ENCODE measurements at regions not wholly inside any gene's neighbourhood (a gene's known extent, or its start where the extent isn't known, plus 50 kb on each side); places are given as distances from the start of the nearest gene placed in this dataset.
A peak's percentile ranks its signal among the peaks of the same experiment; 100 is the strongest.

DNA sequence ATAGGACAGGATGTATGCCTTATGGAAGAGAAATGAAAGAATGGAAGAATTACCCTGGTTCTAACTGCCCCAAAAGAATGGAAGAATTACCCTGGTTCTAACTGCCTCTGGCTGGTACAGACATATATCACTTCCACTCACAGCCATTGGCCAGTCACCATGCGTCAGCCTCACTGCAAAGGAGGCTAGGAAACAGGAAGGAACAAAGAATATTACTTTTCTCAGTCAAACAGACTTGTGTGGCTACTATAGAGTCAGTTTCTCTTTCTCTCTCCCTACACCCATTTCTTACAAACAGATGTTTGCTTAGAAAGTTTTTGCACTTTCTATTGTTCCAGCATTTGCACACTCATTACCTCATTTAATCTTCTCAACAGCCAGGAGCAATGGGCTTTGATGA lies 1111.1 kb upstream of the KLHL29 start:
- no peak for FAIRE-seq
- TF ChIP-seq POU2F2 (IDR thresholded peaks at IDR 0.05; ENCODE audit: low read depth, low read length) (no peak), TAF1 (IDR thresholded peaks at IDR 0.05; ENCODE audit: low read depth, low read length) (no peak), PAX5 (IDR thresholded peaks at IDR 0.05; ENCODE audit: insufficient read depth, low read length, severe bottlenecking) (no peak), POLR2A (IDR thresholded peaks at IDR 0.05; ENCODE audit: low read depth, low read length) (no peak), SPI1 (IDR thresholded peaks at IDR 0.05; ENCODE audit: low read depth, low read length) (no peak), POLR2AphosphoS5 (IDR thresholded peaks at IDR 0.05; ENCODE audit: low read depth, low read length) (no peak)
- no peak for DNase-seq (ENCODE audit: insufficient read length, low spot score)

DNA sequence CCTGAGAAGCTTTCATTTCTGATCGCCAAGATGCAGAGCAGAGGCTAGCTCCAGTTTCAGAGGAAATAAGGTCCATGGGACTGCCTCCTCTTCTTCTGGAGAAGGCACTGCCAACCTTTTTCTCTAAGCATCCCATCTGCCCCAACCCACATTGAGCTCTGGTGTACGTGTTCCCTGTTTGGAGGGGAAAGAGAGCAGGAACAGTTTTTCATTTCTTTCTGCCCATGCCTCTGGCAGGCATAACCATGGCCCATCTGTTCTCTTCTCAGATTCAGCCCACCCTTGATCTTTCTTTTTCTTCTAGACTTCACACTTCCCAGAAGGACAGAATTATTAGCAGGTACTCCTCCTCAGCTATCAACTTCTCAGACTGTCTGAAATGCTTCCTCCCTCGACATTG lies 1110.3 kb upstream of the KLHL29 start:
- DNase-seq (ENCODE audit: insufficient read length, low spot score): no peak
- TF ChIP-seq POLR2AphosphoS5 (IDR thresholded peaks at IDR 0.05; ENCODE audit: low read depth, low read length) (no peak), POLR2A (IDR thresholded peaks at IDR 0.05; ENCODE audit: low read depth, low read length) (no peak), TAF1 (IDR thresholded peaks at IDR 0.05; ENCODE audit: low read depth, low read length) (no peak), SPI1 (IDR thresholded peaks at IDR 0.05; ENCODE audit: low read depth, low read length) (no peak), POU2F2 (IDR thresholded peaks at IDR 0.05; ENCODE audit: low read depth, low read length) (no peak), PAX5 (IDR thresholded peaks at IDR 0.05; ENCODE audit: insufficient read depth, low read length, severe bottlenecking) (no peak)

DNA sequence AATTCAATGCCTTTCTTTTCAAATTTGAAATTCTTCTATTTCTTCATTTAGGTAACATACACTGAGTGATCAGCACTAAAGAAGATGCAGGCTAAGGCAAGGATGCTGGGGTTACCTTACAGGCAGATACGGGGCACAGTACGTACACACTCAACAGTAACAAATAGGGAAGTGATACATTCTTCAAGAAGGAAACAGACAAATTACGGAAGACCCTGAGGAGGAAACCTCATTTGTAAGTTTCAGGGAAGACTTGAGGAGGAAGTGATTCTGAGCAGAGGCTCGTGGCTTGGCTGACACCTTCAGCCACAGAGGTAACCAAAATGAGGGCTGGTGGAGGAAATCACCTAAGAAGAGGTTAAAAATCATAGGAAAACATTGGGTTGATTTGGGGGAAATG lies 1108.3 kb upstream of the KLHL29 start:
- no peak for FAIRE-seq

More for the DNA sequence above, 1110.3 kb upstream of the KLHL29 start:
- FAIRE-seq: no peak

DNA sequence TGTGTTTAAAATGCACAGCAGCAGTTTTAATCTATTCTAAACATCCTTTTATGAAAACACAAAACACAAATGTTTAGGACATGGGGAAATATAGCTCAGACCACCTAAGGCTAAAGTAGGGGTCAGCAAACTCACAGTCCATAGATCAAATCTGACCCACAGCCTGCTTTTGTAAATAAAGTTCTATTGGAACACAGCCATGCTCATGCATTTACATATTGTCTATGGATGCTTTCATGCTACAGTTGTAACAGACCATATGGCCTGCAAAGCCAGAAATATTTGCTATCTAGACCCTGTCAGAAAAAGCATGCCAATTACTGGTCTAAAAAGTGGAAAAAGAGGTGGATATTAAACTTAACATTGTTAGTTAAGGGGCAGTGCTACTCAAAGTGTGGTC lies 1105.4 kb upstream of the KLHL29 start:
- FAIRE-seq: no peak
- DNase-seq (ENCODE audit: insufficient read length, low spot score): no peak
- TF ChIP-seq POLR2A (IDR thresholded peaks at IDR 0.05; ENCODE audit: low read depth, low read length) (no peak), POLR2AphosphoS5 (IDR thresholded peaks at IDR 0.05; ENCODE audit: low read depth, low read length) (no peak), SPI1 (IDR thresholded peaks at IDR 0.05; ENCODE audit: low read depth, low read length) (no peak), POU2F2 (IDR thresholded peaks at IDR 0.05; ENCODE audit: low read depth, low read length) (no peak), TAF1 (IDR thresholded peaks at IDR 0.05; ENCODE audit: low read depth, low read length) (no peak), PAX5 (IDR thresholded peaks at IDR 0.05; ENCODE audit: insufficient read depth, low read length, severe bottlenecking) (no peak)

More for the DNA sequence above, 1108.3 kb upstream of the KLHL29 start:
- no peak for DNase-seq (ENCODE audit: insufficient read length, low spot score)
- TF ChIP-seq SPI1 (IDR thresholded peaks at IDR 0.05; ENCODE audit: low read depth, low read length) (peak; percentile 76), POLR2AphosphoS5 (IDR thresholded peaks at IDR 0.05; ENCODE audit: low read depth, low read length) (no peak)

DNA sequence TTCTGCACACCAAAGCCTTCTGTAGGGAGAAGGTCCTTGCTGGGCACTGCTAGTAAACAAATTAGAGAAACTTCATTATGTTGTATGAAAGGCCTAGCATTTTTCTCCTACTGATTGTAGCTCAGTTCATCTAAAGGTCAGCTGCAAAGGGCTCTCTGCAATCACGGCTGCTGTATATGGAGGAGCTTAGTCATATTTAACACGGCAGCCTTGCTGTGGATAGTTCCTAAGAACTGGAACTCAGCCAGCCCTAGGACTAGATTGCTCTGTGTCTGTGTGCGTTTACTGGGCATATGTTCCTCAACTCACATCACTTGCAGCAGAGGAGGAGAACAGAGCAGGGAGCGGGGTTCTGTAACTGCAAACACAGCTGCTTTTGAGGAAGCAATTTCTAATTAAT lies 1103.9 kb upstream of the KLHL29 start:
- TF ChIP-seq POLR2A (IDR thresholded peaks at IDR 0.05; ENCODE audit: low read depth, low read length) (no peak), SPI1 (IDR thresholded peaks at IDR 0.05; ENCODE audit: low read depth, low read length) (no peak), PAX5 (IDR thresholded peaks at IDR 0.05; ENCODE audit: insufficient read depth, low read length, severe bottlenecking) (no peak), POU2F2 (IDR thresholded peaks at IDR 0.05; ENCODE audit: low read depth, low read length) (no peak), POLR2AphosphoS5 (IDR thresholded peaks at IDR 0.05; ENCODE audit: low read depth, low read length) (no peak), TAF1 (IDR thresholded peaks at IDR 0.05; ENCODE audit: low read depth, low read length) (no peak)
- no peak for DNase-seq (ENCODE audit: insufficient read length, low spot score)
- FAIRE-seq: no peak

DNA sequence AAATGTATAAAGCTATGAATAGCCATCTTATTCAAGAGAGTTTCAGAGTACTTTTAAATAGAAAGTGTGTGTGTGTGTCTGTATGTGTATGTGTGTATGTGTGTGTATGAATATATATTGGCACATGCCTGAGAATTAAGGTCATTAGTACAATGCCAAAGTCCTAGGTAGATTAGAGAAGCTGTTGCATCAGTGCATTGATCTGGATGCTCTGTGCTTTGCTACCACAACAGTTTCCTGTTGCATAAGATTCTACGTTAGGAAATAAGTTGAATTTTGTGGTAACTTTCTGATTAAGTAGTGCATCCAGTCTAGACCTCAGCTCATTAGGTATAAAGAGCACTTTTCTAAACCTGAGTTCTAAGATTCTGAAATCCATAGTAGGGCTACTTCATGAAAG lies 1102.8 kb upstream of the KLHL29 start:
- FAIRE-seq (no peak), DNase-seq (ENCODE audit: insufficient read length, low spot score) (no peak)
- TF ChIP-seq TAF1 (IDR thresholded peaks at IDR 0.05; ENCODE audit: low read depth, low read length): no peak
- TF ChIP-seq PAX5 (IDR thresholded peaks at IDR 0.05; ENCODE audit: insufficient read depth, low read length, severe bottlenecking): no peak
- no peak for TF ChIP-seq POLR2AphosphoS5 (IDR thresholded peaks at IDR 0.05; ENCODE audit: low read depth, low read length)
- TF ChIP-seq POU2F2 (IDR thresholded peaks at IDR 0.05; ENCODE audit: low read depth, low read length): no peak
- TF ChIP-seq POLR2A (IDR thresholded peaks at IDR 0.05; ENCODE audit: low read depth, low read length): no peak
- TF ChIP-seq SPI1 (IDR thresholded peaks at IDR 0.05; ENCODE audit: low read depth, low read length): no peak

DNA sequence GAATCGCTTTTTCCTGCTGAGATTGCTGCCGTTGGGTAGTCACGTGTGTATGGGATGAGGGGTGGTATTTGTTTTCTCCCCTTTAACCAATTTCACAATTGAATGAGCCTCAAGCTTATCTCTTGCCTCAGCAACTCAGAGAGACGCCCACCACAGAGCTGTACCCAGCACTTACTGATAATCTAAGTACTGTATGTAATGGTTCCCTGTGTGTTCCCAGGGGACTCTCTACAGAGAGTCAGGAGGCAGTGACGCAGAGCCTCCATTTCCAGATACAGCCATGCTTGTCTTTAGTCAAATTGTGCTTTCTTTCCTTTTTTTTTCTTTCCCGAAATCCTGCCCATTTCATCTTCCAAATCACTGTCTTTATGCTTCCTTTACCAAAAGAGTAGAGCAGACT lies 1102.1 kb upstream of the KLHL29 start:
- FAIRE-seq: no peak
- no peak for DNase-seq (ENCODE audit: insufficient read length, low spot score)
- TF ChIP-seq PAX5 (IDR thresholded peaks at IDR 0.05; ENCODE audit: insufficient read depth, low read length, severe bottlenecking) (no peak), POLR2AphosphoS5 (IDR thresholded peaks at IDR 0.05; ENCODE audit: low read depth, low read length) (no peak), TAF1 (IDR thresholded peaks at IDR 0.05; ENCODE audit: low read depth, low read length) (no peak), POLR2A (IDR thresholded peaks at IDR 0.05; ENCODE audit: low read depth, low read length) (no peak), POU2F2 (IDR thresholded peaks at IDR 0.05; ENCODE audit: low read depth, low read length) (no peak), SPI1 (IDR thresholded peaks at IDR 0.05; ENCODE audit: low read depth, low read length) (no peak)

DNA sequence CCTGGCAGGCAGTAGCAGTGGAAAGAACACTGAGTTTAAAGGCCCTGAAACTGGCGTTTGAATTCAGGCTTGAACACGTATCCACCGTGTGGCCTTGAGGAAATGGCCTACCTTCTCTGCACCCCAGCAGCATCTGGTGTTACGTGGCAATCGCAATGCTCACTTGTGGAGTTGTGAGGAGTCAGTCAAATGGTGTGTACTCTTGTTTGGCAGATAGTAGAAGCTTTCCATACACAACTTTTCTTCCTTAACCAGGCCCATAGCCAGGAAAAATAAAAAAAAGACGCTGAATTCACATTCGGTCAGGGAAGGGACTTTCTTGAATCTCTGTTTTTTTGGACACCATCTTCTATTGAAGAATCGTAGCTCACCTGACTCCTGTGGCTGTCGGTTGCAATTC lies 1101.5 kb upstream of the KLHL29 start:
- TF ChIP-seq POLR2A (IDR thresholded peaks at IDR 0.05; ENCODE audit: low read depth, low read length) (no peak), SPI1 (IDR thresholded peaks at IDR 0.05; ENCODE audit: low read depth, low read length) (no peak), POLR2AphosphoS5 (IDR thresholded peaks at IDR 0.05; ENCODE audit: low read depth, low read length) (no peak), TAF1 (IDR thresholded peaks at IDR 0.05; ENCODE audit: low read depth, low read length) (no peak), POU2F2 (IDR thresholded peaks at IDR 0.05; ENCODE audit: low read depth, low read length) (no peak), PAX5 (IDR thresholded peaks at IDR 0.05; ENCODE audit: insufficient read depth, low read length, severe bottlenecking) (no peak)
- DNase-seq (ENCODE audit: insufficient read length, low spot score): no peak
- FAIRE-seq: no peak

DNA sequence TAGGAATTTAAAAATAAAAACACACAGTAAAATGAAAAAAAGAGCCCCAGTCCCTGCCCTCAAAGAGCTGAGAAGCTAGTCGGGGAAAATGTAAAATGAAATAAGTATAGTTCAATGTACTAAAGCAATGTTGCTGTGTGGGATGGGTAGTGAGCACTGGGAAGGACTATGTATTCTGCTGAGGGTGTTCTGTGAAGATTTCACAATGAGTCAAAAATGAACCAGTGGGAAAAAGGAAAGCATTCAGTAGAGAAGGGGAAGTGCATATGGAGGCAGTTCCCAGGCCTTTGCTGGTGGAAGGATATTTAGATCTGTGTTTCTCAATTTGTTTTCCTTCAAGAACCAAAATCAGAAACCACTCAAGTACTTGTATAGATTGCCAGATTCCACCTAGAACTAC lies 1094.7 kb upstream of the KLHL29 start:
- DNase-seq (ENCODE audit: insufficient read length, low spot score) (no peak), FAIRE-seq (no peak)
- TF ChIP-seq TAF1 (IDR thresholded peaks at IDR 0.05; ENCODE audit: low read depth, low read length): no peak
- TF ChIP-seq SPI1 (IDR thresholded peaks at IDR 0.05; ENCODE audit: low read depth, low read length): no peak
- no peak for TF ChIP-seq POLR2A (IDR thresholded peaks at IDR 0.05; ENCODE audit: low read depth, low read length)
- no peak for TF ChIP-seq POLR2AphosphoS5 (IDR thresholded peaks at IDR 0.05; ENCODE audit: low read depth, low read length)
- TF ChIP-seq POU2F2 (IDR thresholded peaks at IDR 0.05; ENCODE audit: low read depth, low read length): no peak
- TF ChIP-seq PAX5 (IDR thresholded peaks at IDR 0.05; ENCODE audit: insufficient read depth, low read length, severe bottlenecking): no peak

DNA sequence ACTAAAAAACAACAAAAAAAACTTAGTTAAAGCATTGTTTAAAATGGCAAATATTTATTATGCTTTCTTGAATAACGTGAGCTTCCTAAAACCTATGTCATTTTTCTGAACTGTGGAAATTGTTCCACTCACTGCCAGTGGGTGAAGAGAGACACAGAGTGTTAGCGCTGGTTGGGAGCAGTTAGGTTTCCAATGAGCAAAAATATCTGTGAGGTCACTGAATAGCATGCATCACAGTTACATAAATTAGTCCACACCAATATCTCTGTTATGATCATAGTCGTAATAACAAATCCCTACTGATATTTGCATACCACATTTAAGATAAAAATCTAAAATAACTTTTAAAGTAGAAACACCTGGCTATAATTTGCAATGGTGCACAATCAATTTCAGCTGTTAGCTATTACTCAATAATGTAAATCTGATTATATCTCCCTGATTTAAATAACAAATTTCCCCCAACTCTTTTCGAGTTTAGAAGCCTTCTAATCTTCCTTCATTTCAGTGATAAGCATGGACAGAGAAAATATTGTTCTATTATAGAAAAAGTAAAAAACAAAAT lies 1094.0 kb upstream of the KLHL29 start:
- DNase-seq (ENCODE audit: insufficient read length, low spot score) (no peak), FAIRE-seq (no peak)
- TF ChIP-seq TAF1 (IDR thresholded peaks at IDR 0.05; ENCODE audit: low read depth, low read length) (no peak), POLR2A (IDR thresholded peaks at IDR 0.05; ENCODE audit: low read depth, low read length) (no peak)
